ENCODE measurements at regions not wholly inside any gene's neighbourhood (a gene's known extent, or its start where the extent isn't known, plus 50 kb on each side); places are given as distances from the start of the nearest gene placed in this dataset.

GRCh38 chr5:89030798-89031197 is 147.8 kb upstream of the MEF2C start:
- ATAC-seq = no peak
- TF ChIP-seq TOX (CRISPR knock-in tag; IDR thresholded peaks at IDR 0.05; ENCODE audit: borderline replicate concordance) = no peak
- no peak for TF ChIP-seq SNAI2 (CRISPR knock-in tag; IDR thresholded peaks at IDR 0.05)
- no peak for TF ChIP-seq ZFP3 (CRISPR knock-in tag; IDR thresholded peaks at IDR 0.05)
- no peak for TF ChIP-seq PATZ1 (CRISPR knock-in tag; IDR thresholded peaks at IDR 0.05; ENCODE audit: borderline replicate concordance)
- no peak for TF ChIP-seq ESRRG (CRISPR knock-in tag; IDR thresholded peaks at IDR 0.05)
- no peak for TF ChIP-seq PPARA (CRISPR knock-in tag; IDR thresholded peaks at IDR 0.05; ENCODE audit: borderline replicate concordance)
- TF ChIP-seq CSRNP3 (CRISPR knock-in tag; IDR thresholded peaks at IDR 0.05) = no peak
- no peak for TF ChIP-seq RARB (CRISPR knock-in tag; IDR thresholded peaks at IDR 0.05)

GRCh38 chr5:89028595-89029285 is 145.8 kb upstream of the MEF2C start:
- TF ChIP-seq POU6F1 (CRISPR knock-in tag; IDR thresholded peaks at IDR 0.05; ENCODE audit: borderline replicate concordance, low read depth) (no peak), CREB5 (CRISPR knock-in tag; IDR thresholded peaks at IDR 0.05; ENCODE audit: low read depth) (no peak), PPARA (CRISPR knock-in tag; IDR thresholded peaks at IDR 0.05; ENCODE audit: borderline replicate concordance) (no peak), ZNF565 (CRISPR knock-in tag; conservative IDR thresholded peaks at IDR 0.05; ENCODE audit: low read depth) (no peak), SNAI2 (CRISPR knock-in tag; IDR thresholded peaks at IDR 0.05) (no peak), ZNF70 (CRISPR knock-in tag; IDR thresholded peaks at IDR 0.05) (no peak), ZFP30 (CRISPR knock-in tag; IDR thresholded peaks at IDR 0.05) (no peak), ZFP3 (CRISPR knock-in tag; IDR thresholded peaks at IDR 0.05) (no peak), TSHZ2 (CRISPR knock-in tag; IDR thresholded peaks at IDR 0.05) (no peak), ISL1 (CRISPR knock-in tag; IDR thresholded peaks at IDR 0.05) (no peak), ZNF8 (CRISPR knock-in tag; IDR thresholded peaks at IDR 0.05) (no peak), CSRNP3 (CRISPR knock-in tag; IDR thresholded peaks at IDR 0.05) (no peak), OSR1 (CRISPR knock-in tag; IDR thresholded peaks at IDR 0.05) (no peak), ESRRG (CRISPR knock-in tag; IDR thresholded peaks at IDR 0.05) (no peak), TCF4 (CRISPR knock-in tag; IDR thresholded peaks at IDR 0.05; ENCODE audit: borderline replicate concordance) (no peak), ZC3H10 (CRISPR knock-in tag; IDR thresholded peaks at IDR 0.05) (no peak)
- no peak for ATAC-seq
